NCI-H446 (cell line): ENCODE measurements at regions not wholly inside any gene's neighbourhood (a gene's known extent, or its start where the extent isn't known, plus 50 kb on each side); places are given as distances from the start of the nearest gene placed in this dataset.
"Not testable (repeated sequence)": the region's sequence is repeated elsewhere in the genome, so short reads cannot be mapped to it uniquely, and the experiment has no call there.

Experiments used
- DNase-seq, 2 experiments: peaks; one replicate each; lab custom pipeline; 2025; lab: John Stamatoyannopoulos, UW

DNA sequence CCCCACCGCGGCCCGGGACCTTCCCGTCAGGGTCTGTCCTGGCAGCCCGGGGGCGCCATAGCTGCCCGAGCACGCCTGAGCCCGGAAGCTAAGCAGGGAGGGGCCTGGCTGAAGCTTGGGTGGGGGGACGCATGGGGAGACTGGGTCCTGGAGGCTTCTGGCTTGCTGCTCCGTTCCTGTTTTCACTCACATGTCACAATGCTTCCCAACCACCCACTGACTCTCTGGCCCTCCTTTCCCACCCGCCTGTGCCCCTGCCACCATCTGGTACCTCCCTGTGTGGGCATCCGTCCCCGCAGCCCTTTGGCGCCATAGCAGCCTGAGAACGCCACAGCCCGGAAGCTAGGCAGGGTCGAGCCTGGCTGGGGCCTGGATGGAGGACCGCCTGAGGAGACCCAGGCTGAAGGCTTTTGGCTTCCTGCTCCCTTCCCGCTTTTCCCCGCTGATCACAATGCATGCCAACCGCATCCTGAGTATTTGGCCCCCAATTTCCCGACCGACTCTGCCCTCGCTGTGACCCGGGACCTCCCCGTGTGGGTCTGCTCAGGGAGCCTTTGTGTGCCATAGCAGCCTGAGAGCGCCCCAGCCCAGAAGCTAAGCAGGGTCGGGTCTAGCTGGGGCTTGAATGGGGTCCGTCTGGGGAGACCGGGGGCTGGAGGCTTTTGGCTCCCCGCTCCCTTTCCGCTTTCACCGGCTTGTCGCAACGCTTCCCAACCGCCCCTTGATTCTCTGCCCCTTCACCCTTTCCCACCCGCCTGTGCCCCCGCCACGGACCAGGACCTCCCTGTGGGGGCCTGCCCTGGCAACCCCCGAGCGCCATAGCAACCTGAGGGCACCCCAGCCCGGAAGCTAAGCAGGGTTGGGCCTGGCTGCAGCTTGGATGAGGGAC lies 2290.1 kb downstream of the TP53TG3F start:
- DNase-seq: no peak

DNA sequence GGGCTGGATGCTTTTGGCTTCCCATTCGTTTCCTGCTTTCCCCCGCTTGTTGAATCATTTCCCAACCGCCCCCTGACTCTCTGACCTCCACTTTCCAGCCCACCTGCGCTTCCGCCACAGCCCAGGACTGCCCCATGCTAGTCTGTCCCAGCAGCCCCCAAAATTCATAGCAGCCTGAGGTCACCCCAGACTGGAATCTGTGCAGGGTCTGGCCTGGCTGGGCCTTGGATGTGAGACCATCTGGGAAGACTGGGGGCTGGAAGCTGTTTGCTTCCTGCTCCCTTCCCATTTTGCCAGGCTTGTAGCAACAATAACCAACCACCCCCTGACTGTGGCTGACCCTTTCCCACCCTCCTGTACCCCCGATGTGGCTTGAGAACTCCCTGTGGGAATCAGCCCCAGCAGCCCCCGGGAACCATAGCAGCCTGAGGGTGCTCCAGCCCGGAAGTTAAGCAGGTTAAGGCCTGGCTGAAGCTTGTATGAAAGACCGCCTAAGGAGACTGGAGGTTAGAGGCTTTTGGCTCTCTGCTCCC lies 2290.8 kb downstream of the TP53TG3F start:
- no peak for DNase-seq

DNA sequence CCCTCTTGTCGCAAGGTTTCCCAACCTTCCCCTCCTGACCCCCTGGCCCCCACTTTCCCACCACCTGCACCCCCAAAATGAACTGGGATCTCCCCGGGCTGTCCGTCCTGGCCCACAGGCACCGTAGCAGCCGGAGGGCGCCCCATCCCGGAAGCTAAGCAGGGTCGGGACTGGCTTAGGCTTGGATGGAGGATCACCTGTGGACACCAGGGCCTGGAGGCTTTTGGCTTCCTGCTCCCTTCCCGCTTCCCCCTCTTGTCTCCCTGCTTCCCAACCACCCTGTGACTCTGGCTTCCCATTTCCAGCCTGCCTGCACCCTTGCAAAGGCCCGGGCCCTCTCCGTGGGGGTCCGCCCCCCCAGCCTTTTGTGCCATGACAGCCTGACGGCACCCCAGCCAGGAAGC lies 2291.3 kb downstream of the TP53TG3F start:
- no peak for DNase-seq

DNA sequence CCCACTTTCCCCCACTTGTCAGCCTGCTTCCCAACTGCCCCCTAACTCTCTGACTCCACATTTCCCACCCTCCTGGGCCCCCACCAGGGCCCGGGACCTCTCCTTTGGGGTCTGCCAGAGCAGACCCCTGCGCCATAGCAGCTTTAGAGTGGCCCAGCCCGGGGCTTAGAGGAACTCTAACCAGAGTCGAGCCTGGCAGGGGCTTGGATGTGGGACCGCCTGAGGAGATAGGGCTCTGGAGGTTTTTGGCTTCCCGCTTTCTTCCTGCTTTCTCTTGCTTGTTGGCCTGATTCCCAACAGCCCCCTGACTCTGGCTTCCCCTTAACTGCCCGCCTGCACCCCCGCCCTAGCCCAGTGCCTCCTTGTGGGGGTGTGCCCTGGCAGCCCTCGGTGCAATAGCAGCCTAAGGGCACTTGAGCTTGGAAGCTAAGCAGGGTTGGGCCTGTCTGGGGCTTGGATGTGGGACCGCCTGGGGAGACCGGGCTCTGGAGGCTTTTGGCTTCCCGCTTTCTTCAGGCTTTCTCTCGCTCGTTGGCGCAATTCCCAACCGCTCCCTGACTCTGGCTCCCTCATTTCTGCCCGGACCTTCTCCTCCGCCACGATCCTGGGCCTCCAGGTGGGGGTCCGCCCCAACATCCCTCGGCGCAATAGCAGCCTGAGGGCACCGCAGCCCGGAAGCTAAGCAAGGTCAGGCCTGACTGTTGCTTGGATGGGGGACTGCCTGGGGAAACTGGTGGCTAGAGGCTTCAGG lies 2292.0 kb downstream of the TP53TG3F start:
- DNase-seq: no peak

DNA sequence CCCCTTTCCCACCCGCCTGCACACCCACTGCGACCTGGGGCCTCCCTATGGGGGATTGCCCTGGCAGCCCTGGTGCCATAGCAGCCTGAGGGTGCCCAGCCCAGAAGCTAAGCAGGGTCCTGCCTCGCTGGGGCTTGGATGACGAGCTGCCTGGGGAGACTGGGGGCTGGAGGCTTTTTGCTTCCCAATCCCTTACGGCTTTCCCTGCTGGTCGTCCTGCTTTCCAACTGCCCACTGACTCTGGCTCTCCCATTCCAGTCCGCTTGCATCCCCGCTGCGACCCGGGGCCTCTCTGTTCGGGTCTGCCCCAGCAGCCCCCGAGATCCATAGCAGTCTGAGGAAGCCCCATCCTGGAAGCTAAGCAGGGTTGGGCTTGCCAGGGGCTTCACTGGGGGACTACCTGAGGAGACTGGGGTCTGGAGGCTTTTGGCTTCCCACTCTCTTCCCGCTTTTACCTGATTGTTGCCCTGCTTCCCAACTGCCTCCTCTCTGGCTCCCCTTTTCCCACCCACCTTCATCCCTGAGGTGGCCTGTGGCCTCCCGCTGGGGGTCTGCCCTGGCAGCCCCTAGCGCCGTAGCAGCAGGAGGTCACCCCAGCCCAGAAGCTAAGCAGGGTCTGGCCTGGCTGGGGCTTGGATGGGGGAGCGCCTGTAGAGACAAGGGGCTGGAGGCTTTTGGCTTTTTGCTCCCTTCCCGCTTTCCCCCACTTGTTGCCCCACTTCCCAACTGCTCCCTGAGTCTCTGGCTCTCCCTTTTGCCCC lies 2292.8 kb downstream of the TP53TG3F start:
- DNase-seq: no peak

DNA sequence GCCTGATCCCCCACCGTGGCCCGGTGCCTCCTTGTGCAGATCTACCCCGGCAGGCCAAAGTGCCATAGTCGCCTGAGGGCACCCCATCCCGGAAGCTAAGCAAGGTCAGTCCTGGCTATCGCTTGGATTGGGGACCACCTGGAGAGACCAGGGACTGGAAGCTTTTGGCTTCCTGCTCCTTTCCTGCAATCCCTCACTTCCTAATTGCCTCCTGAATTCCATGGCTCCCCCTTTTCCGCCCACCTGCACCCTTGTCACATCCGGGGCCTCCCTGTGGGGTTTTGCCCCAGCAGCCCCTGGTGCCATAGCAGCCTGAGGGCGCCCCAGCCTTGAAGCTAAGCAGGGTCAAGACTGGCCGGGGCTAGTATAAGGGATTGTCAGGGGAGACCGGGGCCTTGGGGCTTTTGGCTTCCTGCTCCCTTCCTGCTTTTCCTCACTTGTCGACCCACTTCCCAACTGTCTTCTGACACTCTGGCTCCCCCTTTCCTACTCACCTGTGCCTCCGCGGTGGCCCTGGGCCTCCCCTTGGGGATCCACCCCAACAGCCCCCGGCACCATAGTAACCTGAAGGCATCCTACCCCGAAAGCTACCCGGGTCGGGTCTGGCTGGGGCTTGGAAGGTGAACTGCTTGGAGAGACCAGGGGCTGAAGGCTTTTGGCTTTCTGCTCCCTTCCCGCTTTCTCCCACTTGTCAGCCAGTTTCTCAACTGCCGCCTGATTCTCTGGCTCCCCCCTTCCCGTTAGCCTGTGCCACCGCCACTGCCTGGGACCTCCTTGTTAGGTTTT lies 2293.6 kb downstream of the TP53TG3F start:
- no peak for DNase-seq

DNA sequence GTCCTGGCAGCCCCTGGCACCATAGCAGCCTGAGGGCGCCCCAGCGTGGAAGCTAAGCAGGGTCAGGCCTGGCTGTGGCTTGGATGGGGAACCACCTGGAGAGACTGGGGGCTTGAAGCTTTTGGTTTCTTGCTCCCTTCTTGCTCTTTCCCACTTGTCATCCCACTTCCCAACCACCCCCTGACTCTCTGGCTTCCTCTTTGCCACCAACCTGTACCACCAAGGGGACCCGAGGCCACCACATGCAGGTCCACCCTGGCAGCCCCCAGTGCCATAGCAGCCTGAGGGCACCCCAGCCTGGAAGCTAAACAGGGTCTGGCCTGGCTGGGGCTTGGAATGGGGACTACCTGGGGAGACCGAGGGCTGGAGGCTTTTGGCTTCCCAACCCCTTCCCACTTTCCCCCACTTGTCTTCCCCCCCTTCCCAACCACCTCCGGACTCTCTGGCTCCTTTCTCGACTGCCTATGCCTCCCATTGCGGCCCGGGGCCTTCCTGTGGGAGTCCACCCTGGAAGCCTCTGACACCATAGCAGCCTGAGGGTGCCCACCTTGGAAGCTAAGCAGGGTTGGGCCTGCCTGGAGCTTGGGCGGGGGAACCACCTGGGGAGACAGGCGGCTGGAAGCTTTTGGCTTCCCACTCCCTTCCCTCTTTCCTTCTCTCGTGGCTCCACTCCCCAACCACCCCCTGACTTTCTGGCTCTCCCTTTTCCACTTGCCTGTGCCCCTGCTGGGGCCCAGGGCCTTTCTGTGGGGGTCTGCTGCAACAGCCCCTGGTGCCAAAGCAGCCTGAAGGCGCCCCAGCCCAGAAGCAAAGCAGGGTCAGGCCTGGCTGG lies 2294.4 kb downstream of the TP53TG3F start:
- no peak for DNase-seq

DNA sequence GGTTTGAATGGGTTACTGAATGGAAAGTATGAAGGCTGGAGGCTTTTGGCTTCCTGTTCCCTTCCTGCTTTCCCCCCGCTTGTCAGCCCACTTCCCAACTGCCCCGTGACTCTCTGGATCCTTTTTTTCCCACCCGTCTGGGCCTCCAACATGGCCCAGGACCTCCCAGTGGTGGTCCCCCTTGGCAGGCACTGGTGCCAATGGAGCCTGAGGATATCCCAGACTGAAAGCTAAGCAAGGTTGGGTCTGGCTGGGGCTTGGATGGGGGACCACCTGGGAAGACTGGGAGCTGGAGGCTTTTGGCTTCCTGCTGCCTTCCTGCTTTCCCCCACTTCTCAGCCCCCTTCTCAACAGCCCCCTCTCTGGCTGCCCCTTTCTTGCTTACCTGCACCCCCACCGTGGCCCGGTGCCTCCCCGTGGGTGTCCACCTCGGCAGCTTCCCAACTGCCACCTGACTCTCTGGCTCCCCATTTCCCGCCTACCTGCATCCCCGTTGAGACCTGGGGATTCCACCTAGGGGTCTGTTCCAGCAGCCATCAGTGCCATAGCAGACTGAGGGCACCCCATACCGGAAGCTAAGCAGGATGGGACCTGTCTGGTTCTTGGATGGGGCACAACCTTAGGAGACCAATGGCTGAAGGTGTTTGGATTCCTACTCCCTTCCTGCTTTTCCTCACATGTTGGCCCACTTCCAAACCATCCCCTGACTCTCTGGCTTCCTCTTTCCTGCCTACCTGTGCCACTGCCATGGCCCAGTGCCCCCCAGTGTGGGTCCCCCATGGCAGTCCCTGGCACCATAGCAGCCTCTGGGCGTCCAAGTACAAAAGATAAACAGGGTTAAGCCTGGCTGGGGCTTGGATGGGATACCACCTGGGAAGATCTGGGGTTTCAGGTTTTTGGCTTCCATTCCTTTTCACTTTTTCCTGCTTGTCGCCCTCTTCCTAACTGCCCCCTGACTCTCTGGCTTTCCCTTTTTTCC lies 2295.3 kb downstream of the TP53TG3F start:
- DNase-seq: no peak

DNA sequence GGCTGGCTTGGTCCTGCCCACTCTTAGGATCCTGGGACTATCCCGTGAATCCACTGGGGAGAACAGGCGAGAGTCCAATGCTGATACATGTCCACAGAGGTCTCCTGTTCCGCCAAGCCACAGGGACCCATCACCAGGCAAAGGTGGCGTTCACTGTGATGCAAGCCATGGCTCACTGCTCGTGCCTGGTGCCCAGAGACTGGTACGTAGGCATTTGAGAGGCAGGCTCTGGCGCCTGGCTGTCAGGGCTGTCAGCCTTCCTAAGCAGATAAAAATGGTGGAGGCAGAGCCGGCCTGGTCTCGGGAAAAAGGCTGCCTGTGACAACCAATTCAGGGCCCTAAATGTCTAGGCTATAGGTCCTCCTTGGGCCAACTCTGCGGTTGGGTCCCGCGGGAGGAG lies 2329.0 kb downstream of the TP53TG3F start:
- no peak for DNase-seq

DNA sequence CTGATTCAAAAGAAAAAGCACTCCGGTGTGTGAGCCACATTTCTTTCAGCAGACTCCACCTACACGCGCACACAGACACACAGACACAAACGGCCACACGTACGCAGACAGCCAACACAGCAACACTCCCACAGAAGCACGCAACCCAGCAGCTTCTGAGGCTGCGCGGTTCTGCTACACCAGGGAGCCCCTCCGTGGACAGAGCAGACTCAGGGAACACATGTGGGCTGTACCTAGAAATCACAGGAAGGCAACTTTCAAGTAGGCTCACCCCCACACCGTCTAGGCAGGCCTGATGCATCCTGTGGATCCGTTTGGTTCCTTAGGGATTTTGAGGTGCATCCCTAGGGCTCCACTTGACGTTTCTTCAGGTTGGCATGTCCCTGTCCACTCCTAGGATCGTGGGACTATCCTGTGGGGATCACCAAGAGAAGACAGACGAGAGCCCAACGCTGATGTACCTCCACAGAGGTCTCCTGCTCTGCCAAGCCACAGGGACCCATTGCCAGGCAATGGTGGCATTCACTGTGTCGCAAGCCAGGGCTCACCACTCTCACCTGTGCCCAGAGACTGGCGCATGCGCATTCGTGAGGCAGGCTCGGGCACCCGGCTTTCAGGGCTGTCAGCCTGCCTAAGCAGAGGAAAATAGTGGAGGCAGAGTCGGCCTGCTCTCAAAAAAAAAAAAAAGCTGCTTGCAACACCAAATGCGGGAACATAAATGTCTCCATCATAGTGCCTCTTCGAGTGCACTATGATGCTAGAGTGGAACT lies 2333.3 kb downstream of the TP53TG3F start:
- DNase-seq: no peak

DNA sequence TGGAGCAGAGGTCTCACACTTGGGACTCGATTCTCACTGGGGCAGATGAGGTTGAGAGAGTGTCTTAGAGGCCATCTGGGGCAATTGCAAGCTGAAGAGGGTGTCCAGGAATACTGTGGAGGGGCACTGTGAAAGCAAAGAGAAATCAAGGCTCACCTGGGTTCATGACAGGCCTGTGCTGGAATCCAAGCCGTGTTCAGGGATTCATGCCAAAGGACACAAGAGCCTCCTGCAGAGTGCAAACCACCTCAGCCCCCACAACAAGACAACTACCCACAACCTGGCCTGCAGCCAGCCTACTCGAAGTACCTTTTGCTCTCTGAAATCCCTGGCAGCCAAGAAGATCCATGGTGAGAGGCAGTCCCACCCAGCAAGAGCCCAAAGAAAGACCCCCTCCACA lies 2334.2 kb downstream of the TP53TG3F start:
- no peak for DNase-seq

DNA sequence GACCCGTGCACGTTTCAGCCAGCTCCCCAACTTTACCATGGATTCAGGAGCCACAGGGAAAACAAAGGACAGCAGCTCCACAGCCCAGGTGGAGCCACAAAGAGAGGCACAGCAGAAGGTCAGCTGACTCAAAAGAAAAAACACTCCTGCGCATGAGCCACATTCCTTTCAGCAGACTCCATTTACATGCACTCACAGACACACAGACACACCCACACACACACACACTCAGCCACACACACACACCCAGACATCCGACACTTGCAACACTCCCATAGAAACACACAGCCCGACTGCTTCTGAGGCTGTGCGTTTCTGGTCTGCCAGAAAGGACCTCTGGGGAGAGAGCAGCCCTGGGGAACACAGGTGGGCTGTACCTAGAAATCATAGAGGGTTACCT lies 2335.5 kb downstream of the TP53TG3F start:
- no peak for DNase-seq

DNA sequence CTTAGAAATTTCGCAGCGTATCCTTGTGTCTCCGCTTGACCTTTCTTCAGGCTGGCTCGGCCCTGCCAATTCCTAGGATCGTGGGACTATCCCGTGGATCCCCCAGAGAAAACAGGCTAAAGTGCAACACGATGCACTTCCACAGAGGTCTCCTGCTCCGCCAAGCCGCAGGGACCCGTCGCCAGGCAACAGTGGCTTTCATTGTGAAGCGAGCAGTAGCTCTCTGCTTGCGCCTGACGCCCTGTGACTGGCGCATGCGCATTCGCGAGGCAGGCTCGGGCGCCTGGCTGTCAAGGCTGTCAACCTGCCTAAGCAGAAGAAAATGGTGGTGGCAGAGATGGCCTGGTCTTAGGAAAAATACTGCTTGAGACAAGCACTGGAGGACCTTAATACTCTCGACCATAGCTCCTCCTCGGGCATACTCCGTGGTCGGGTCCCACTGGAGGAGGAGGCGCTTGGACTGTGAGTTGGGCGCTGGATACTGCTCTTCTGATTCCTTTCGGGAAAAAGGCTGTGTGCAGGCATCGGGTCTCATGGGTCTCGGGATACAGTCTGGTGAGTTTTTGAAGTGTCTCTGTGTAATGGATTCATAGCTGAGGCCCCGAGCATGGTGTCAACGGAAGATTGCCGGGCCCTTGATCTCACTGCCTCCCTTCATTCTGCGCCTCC lies 2336.1 kb downstream of the TP53TG3F start:
- DNase-seq: peak in 1 of 2 experiments; percentile 30

DNA sequence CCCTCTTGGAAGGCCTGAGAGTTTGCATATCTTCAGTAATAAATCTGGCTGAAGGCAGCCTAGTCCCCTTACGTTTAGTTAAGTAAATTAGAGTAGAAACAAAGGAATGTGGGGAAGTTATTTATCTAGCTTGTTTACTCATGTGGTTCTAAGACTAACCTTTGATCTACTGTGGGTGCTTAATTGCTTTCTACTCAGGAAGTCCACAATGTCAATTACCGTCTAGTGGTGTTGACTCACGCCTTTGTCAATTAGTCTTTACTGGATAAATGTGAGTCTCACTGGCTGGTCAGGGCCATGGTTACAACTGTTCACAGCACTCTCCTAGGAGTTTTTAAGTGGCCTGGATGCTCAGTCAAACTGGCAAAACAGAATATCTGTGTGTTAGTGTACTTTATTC lies 2338.4 kb downstream of the TP53TG3F start:
- no peak for DNase-seq

DNA sequence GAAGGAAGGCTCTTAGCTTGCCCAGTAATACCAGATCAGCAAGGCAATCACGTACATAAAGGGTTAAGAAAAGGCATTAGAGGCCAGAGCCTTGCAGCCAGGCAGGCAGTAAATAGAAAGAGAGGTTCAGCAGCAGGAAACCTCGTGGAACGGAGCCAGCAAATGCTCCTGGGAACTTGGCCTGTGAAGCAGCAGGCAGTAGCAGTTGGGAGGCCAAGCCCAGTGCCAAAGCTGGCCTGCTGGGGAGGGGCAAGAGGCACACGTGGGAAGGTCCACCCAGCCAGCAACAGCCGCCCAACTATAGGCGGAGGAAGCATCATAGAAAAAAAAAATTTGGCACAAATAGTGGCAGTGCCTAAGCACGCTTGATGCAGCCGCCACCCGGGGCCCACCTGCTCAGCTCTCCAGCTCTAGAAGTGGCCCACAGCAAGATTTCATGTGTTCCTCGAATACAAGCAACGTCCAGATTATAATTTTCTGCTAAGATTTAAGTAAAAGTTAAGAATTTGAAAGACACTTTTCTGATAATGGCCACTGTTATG lies 2339.5 kb downstream of the TP53TG3F start:
- DNase-seq: peak; percentile 22 to 65

DNA sequence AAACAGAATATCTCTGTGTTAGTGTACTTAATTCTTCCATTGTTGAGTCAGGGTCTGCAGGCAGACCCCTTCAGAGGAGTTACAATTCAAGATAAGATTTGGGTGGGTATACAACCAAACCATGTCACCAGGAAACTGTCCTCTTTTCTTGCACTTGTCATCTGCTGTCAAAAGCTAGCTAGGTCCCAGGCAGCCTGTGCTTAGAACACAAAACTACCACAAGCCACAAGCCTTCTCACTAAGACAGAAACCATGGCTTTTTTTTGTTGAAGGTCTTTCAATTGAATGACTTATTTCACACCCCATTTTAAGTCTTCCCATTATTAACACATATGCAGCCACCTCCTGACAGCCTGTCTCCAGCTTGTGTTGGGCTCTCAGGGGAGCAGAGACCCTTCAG lies 2345.1 kb downstream of the TP53TG3F start:
- not testable (repeated sequence) for DNase-seq

DNA sequence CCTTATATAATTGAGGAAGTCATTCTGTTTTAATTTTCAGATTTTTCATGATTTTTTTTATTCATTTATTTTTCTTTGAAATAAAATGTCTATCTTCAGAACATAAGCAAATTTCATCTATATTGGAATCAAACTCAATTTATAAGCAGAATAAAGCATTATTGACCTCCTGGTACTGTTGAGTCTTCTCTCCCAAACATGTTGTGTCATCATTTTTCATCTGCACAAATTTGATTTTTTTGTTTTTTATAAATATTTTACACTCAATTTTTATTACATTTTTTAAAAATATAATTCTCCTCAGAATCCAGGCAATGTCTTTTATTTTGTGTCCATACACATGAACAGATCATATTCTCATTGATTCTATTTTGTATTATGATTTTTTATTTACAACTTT lies 2363.9 kb downstream of the TP53TG3F start:
- no peak for DNase-seq

DNA sequence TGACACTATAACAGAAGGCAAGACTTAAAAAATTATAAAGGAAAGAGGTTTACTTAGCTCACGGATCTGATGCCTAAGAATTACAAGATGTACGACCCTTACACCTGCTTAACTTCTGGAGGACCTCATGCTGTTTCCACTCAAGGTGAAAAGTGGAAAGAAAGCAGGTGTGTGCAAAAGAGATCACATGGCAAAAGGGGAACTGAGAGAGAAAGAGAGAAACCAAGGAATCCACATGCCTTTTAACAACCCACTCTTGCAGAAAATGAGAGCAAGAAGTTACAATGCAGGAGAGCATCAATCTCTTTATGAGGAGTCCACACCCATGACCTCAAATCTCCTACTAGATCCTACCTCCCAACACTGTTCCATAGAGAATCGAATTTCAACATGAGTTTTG lies 2382.2 kb downstream of the TP53TG3F start:
- no peak for DNase-seq
